H9 (cell line): ENCODE measurements at regions not wholly inside any gene's neighbourhood (a gene's known extent, or its start where the extent isn't known, plus 50 kb on each side); places are given as distances from the start of the nearest gene placed in this dataset.

Experiments
- DNase-seq: peaks from one replicate; pipeline ENCODE4 v3.0.0-alpha.2; 2017
- H2AFZ ChIP-seq: one replicate; pipeline ENCODE4 v1.6.1; 2013; ENCODE audit warnings: mild to moderate bottlenecking, low read length, control low read depth, moderate library complexity
- H2AK5ac ChIP-seq: 2 replicates; pipeline ENCODE4 v1.6.1; 2013; ENCODE audit warnings: low read length, control low read depth, mixed read lengths; ENCODE audit not compliant: insufficient read length
- H2BK120ac ChIP-seq: one replicate; pipeline ENCODE4 v1.6.1; 2013; ENCODE audit warnings: low read depth, mild to moderate bottlenecking, low read length, control low read depth, inconsistent platforms; ENCODE audit not compliant: poor library complexity, severe bottlenecking
- H2BK12ac ChIP-seq: 2 replicates; pipeline ENCODE4 v1.6.1; 2013; ENCODE audit warnings: low read length, control low read depth, mixed read lengths, low read depth; ENCODE audit not compliant: insufficient read length
- H2BK15ac ChIP-seq: 2 replicates; pipeline ENCODE4 v1.6.1; 2013; ENCODE audit warnings: low read depth, low read length, control low read depth
- H2BK20ac ChIP-seq: one replicate; pipeline ENCODE4 v1.6.1; 2013; ENCODE audit warnings: low read depth, mild to moderate bottlenecking, low read length, control low read depth, inconsistent platforms; ENCODE audit not compliant: poor library complexity, severe bottlenecking
- H2BK5ac ChIP-seq: 2 replicates; pipeline ENCODE4 v1.6.1; 2013; ENCODE audit warnings: low read length, control low read depth, mixed read lengths; ENCODE audit not compliant: insufficient read length
- H3K14ac ChIP-seq: 2 replicates; pipeline ENCODE4 v1.6.1; 2013; ENCODE audit warnings: low read length, control low read depth; ENCODE audit not compliant: insufficient read depth
- H3K18ac ChIP-seq: 2 replicates; pipeline ENCODE4 v1.6.1; 2013; ENCODE audit warnings: low read depth, mild to moderate bottlenecking, mixed read lengths, low read length, control low read depth; ENCODE audit not compliant: insufficient read length
- H3K23ac ChIP-seq: 2 replicates; pipeline ENCODE4 v1.6.1; 2013; ENCODE audit warnings: low read length, control low read depth, mixed read lengths, low read depth; ENCODE audit not compliant: insufficient read length
- H3K23me2 ChIP-seq: 2 replicates; pipeline ENCODE4 v1.6.1; 2013; ENCODE audit warnings: low read depth, mild to moderate bottlenecking, mixed read lengths, low read length, control low read depth; ENCODE audit not compliant: insufficient read length, poor library complexity, severe bottlenecking
- H3K27ac ChIP-seq: 2 replicates; pipeline ENCODE4 v1.5.1; 2013; ENCODE audit warnings: low read length, control low read depth, mixed read lengths, low read depth; ENCODE audit not compliant: insufficient read length
- H3K27me3 ChIP-seq: 2 replicates; pipeline ENCODE4 v1.6.1; 2013; ENCODE audit warnings: low read length, control low read depth, inconsistent platforms; ENCODE audit not compliant: insufficient read depth
- H3K4ac ChIP-seq: 2 replicates; pipeline ENCODE4 v1.6.1; 2013; ENCODE audit warnings: low read depth, mild to moderate bottlenecking, control low read depth, inconsistent platforms, low read length, moderate library complexity
- H3K4me1 ChIP-seq: 2 replicates; pipeline ENCODE4 v1.6.1; 2013; ENCODE audit warnings: low read length, control low read depth, inconsistent platforms; ENCODE audit not compliant: insufficient read depth
- H3K4me2 ChIP-seq: 2 replicates; pipeline ENCODE4 v1.6.1; 2013; ENCODE audit warnings: low read length, control low read depth, mixed read lengths; ENCODE audit not compliant: insufficient read length, insufficient read depth
- H3K56ac ChIP-seq: 2 replicates; pipeline ENCODE4 v1.6.1; 2013; ENCODE audit warnings: low read depth, mild to moderate bottlenecking, mixed read lengths, low read length, control low read depth; ENCODE audit not compliant: insufficient read length
- H3K79me1 ChIP-seq: 2 replicates; pipeline ENCODE4 v1.6.1; 2013; ENCODE audit warnings: low read depth, mild to moderate bottlenecking, moderate library complexity, low read length, control low read depth, inconsistent platforms; ENCODE audit not compliant: insufficient read depth, poor library complexity, severe bottlenecking
- H3K79me2 ChIP-seq: 2 replicates; pipeline ENCODE4 v1.6.1; 2013; ENCODE audit warnings: low read length, control low read depth, inconsistent platforms; ENCODE audit not compliant: insufficient read depth
- H3K9ac ChIP-seq: 2 replicates; pipeline ENCODE4 v1.6.1; 2013; ENCODE audit warnings: low read length, control low read depth, mixed read lengths; ENCODE audit not compliant: insufficient read length; ENCODE audit errors: extremely low read depth
- H3K9me3 ChIP-seq: one replicate; pipeline ENCODE4 v1.6.1; 2013; ENCODE audit warnings: low read depth, low read length, inconsistent platforms; ENCODE audit not compliant: control insufficient read depth
- H3T11ph ChIP-seq: one replicate; pipeline ENCODE4 v1.6.1; 2013; ENCODE audit warnings: mild to moderate bottlenecking, low read length, control low read depth, inconsistent platforms
- H4K20me1 ChIP-seq: one replicate; pipeline ENCODE4 v1.6.1; 2013; ENCODE audit not compliant: control insufficient read depth, insufficient read length, insufficient read depth
- H4K5ac ChIP-seq: 2 replicates; pipeline ENCODE4 v1.6.1; 2013; ENCODE audit warnings: low read depth, mild to moderate bottlenecking, mixed read lengths, low read length, control low read depth; ENCODE audit not compliant: insufficient read length
- H4K8ac ChIP-seq: replicated peaks from 2 replicates; pipeline ENCODE4 v1.6.1; 2013; ENCODE audit warnings: low read length, control low read depth, mixed read lengths, low read depth; ENCODE audit not compliant: insufficient read length
- H4K91ac ChIP-seq: 2 replicates; pipeline ENCODE4 v1.6.1; 2013; ENCODE audit warnings: low read depth, mild to moderate bottlenecking, moderate library complexity, mixed read lengths, low read length, control low read depth; ENCODE audit not compliant: insufficient read length
- H3K27ac Mint-ChIP-seq, 3 experiments: 2 replicates in 2 of 3; 3 replicates in 1 of 3; pipeline ENCODE4 v1.8.0; 2020 to 2021; ENCODE audit warnings: mixed read lengths in 3 of 3, mild to moderate bottlenecking in 1 of 3, moderate library complexity in 1 of 3
- H3K27me3 Mint-ChIP-seq: 2 replicates; pipeline ENCODE4 v1.8.0; 2021; ENCODE audit warnings: low read depth, mild to moderate bottlenecking, moderate library complexity, mixed read lengths
- H3K36me3 Mint-ChIP-seq, 3 experiments: 2 replicates in 2 of 3; 3 replicates in 1 of 3; pipeline ENCODE4 v1.8.0; 2020 to 2021; ENCODE audit warnings: low read depth in 3 of 3, mixed read lengths in 3 of 3; ENCODE audit not compliant: insufficient read depth in 1 of 3
- H3K4me1 Mint-ChIP-seq, 2 experiments: 2 replicates each; pipeline ENCODE4 v1.8.0; 2020; ENCODE audit warnings: mixed read lengths in 2 of 2
- H3K4me3 Mint-ChIP-seq, 2 experiments: 2 replicates in 1 of 2; 3 replicates in 1 of 2; pipeline ENCODE4 v1.8.0; 2020 to 2021; ENCODE audit warnings: mild to moderate bottlenecking in 2 of 2, mixed read lengths in 2 of 2, moderate library complexity in 1 of 2
- H3K9me3 Mint-ChIP-seq, 2 experiments: 2 replicates in 1 of 2; 3 replicates in 1 of 2; pipeline ENCODE4 v1.8.0; 2020; ENCODE audit warnings: mild to moderate bottlenecking in 2 of 2, mixed read lengths in 2 of 2, moderate library complexity in 1 of 2
- CTCF ChIP-seq: fragments of 200-600 bp; sonication (generic); conservative IDR thresholded peaks from 3 replicates; pipeline ENCODE4 v1.8.0; 2021; ENCODE audit warnings: antibody characterized with exemption, mild to moderate bottlenecking
- WGBS: extraction: QIAGEN DNeasy Blood & Tissue Kit; methylation state at CpG from one replicate; pipeline ENCODE4 v1.1.7; 2013; ENCODE audit warnings: missing lambda C conversion rate, low lambda C conversion rate, mixed read lengths; ENCODE audit not compliant: insufficient read length; ENCODE audit errors: extremely low coverage; 5-methylcytosine and 5-hydroxymethylcytosine counted together

- DNase-seq: no peak
- Histone ChIP-seq H2BK20ac (no peak overlapping the region), H2AK5ac (no peak overlapping the region), H3K56ac (no peak overlapping the region), H4K20me1 (no peaks in the 10 kb centered on the region), H4K91ac (no peak overlapping the region), H4K5ac (no peak overlapping the region), H3K23ac (no peak overlapping the region), H4K8ac (no peak overlapping the region), H3K9me3 (no peaks in the 10 kb centered on the region), H3K4ac (no peak overlapping the region), H2BK12ac (no peak overlapping the region), H3K79me2 (no peaks in the 10 kb centered on the region), H3K4me2 (no peak overlapping the region), H3K4me1 (no peaks in the 10 kb centered on the region), H2AFZ (no peak overlapping the region), H2BK5ac (no peak overlapping the region), H2BK15ac (no peak overlapping the region), H3K18ac (no peak overlapping the region), H3K14ac (no peak overlapping the region), H3K23me2 (no peaks in the 10 kb centered on the region), H3K27ac (no peak overlapping the region), H3K9ac (no peak overlapping the region), H3T11ph (no peak overlapping the region), H3K79me1 (no peaks in the 10 kb centered on the region), H2BK120ac (no peak overlapping the region), H3K27me3 (no peaks in the 10 kb centered on the region)
- Mint-ChIP-seq H3K27me3 (peaks cover 26% of the 10 kb centered on the region), H3K36me3 (no peaks in the 10 kb centered on the region), H3K27ac (peak overlapping the region in 1 of 3 experiments; percentile 28; a peak in 1 of 7 replicates), H3K9me3 (no peaks in the 10 kb centered on the region), H3K4me1 (no peaks in the 10 kb centered on the region), H3K4me3 (no peak overlapping the region)
- WGBS: no CpG with 5 or more reads among the region's 4 CpGs
- no peak for TF ChIP-seq CTCF
Measured at GRCh38 chr3:59418836-59419235, 369.0 kb upstream of the CFAP20DC start.
